Peyer's patch (tissue), 4 donors: ENCODE measurements at regions not wholly inside any gene's neighbourhood (a gene's known extent, or its start where the extent isn't known, plus 50 kb on each side); places are given as distances from the start of the nearest gene placed in this dataset.

Source experiments
- CTCF ChIP-seq, 6 experiments: fragments of 450-650 bp in 4 of 6; fragments of 200-600 bp in 2 of 6; sonication (generic) in 1 of 6; IDR thresholded peaks; one replicate each; pipeline ENCODE4 v1.5.1; 2017 to 2019; ENCODE audit warnings: antibody characterized with exemption in 6 of 6, mild to moderate bottlenecking in 3 of 6, moderate library complexity in 1 of 6
- POLR2A ChIP-seq, 2 donors: fragments of 450-650 bp; IDR thresholded peaks; one replicate each; pipeline ENCODE4 v1.5.1; 2017; ENCODE audit warnings: antibody characterized with exemption in 2 of 2, mild to moderate bottlenecking in 2 of 2, moderate library complexity in 2 of 2

- no peak for TF ChIP-seq CTCF (IDR thresholded peaks at IDR 0.05)
- TF ChIP-seq POLR2A (IDR thresholded peaks at IDR 0.05): no peak
These were observed 292.8 kb downstream of the BCHE start for GRCh38 chr3:165544432-165544831.
